ENCODE measurements at regions not wholly inside any gene's neighbourhood (a gene's known extent, or its start where the extent isn't known, plus 50 kb on each side); places are given as distances from the start of the nearest gene placed in this dataset.

DNA sequence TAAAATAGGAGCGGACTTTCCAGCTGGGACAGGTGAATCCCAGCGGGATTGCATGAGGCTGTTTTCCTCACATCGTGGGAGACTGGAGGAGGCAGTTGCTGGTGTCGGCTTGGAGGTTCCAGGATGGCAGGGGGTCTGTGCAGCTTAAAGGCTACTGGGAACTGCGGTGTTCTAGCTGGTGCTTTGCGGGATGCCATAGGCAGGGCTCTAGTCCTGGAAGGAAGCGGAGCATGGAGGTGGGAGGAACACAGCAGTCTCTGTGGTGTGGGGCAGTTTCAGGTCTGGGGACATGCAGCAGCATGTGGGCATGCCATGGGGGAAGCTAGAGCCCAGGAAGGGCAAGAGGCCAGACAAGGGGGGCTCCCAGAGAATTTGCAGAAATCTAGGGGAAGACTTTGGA, 141.5 kb downstream of the NSG2 start:
- TF ChIP-seq, protein P1, sequence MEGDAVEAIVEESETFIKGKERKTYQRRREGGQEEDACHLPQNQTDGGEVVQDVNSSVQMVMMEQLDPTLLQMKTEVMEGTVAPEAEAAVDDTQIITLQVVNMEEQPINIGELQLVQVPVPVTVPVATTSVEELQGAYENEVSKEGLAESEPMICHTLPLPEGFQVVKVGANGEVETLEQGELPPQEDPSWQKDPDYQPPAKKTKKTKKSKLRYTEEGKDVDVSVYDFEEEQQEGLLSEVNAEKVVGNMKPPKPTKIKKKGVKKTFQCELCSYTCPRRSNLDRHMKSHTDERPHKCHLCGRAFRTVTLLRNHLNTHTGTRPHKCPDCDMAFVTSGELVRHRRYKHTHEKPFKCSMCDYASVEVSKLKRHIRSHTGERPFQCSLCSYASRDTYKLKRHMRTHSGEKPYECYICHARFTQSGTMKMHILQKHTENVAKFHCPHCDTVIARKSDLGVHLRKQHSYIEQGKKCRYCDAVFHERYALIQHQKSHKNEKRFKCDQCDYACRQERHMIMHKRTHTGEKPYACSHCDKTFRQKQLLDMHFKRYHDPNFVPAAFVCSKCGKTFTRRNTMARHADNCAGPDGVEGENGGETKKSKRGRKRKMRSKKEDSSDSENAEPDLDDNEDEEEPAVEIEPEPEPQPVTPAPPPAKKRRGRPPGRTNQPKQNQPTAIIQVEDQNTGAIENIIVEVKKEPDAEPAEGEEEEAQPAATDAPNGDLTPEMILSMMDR (IDR thresholded peaks at IDR 0.05; ENCODE audit: poor library complexity) = no peak
- no peak for TF ChIP-seq EZH2 (IDR thresholded peaks at IDR 0.05; ENCODE audit: borderline replicate concordance)
